GM19240 (cell line): ENCODE measurements at regions not wholly inside any gene's neighbourhood (a gene's known extent, or its start where the extent isn't known, plus 50 kb on each side); places are given as distances from the start of the nearest gene placed in this dataset.

ENCODE experiments used
- DNase-seq: peaks from one replicate; pipeline ENCODE4 v3.0.0; 2011; ENCODE audit warnings: low spot score; ENCODE audit not compliant: insufficient read length

- DNase-seq, result no peak
Measured at GRCh38 chr16:85989863-85990643, 91.1 kb downstream of the IRF8 start.

- DNase-seq, result no peak
Measured at GRCh38 chr16:85990861-85991301, 91.9 kb downstream of the IRF8 start.

DNA sequence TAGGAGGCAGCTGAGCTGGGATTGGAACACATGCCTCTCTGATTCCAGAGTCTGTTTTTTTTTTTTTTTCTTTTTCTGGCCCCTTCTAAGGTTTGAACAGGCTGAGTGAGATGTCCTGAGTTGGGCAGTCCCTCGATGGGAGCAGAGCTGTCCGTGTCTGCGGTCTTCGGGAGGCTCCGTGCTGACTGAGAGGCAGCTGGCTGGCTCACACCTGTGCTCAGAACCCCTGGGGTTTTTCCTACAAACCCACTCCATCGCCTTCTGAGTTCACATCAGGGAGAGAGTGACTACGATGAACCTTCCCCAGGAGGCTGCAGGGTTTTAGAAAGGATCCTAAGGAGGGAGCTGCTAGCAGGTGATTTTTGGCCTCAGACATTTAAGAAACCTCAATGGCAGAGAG is 92.5 kb downstream of the IRF8 start:
- no peak for DNase-seq

DNA sequence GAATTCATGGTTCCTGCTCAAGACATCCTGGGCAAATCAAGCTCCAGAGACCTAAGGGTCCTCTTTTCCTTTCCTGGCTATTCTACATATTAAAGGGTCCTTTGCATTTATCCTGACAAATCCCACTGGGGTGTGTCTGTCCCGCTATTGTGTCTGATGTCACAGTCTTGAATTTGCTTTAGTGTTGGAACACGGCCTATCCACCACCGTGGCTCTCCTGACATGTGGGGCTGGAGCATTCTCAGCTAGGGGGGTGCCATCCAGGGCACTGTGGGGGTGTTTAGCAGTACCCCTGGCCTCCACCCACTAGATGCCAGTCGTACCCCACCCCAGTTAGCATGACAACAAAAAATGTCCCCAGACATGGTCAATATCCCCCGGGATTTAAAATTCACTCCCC is 92.9 kb downstream of the IRF8 start:
- DNase-seq, result no peak

DNA sequence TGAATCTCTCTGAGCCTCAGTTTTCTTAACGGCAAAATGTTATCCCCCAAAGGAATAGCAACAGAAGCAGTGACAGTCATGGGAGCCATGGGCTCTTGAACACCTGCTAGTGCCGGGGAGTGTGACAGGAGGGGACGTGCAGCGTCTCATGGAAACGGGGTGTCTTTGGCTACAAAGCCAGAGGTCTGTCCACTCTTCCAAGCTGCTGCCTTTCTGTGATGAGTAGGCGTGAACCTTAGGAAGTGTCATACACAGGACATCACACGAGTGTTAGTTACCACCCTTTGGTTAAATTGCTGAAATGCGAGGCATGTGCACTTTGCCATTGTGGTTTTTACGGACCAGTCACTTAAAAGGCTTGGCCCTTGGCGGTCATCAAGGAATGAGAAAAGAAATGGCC is 93.4 kb downstream of the IRF8 start:
- DNase-seq, result no peak

- DNase-seq, result no peak
Measured at GRCh38 chr16:85992779-85993178, 93.8 kb downstream of the IRF8 start.

- no peak for DNase-seq
Measured at GRCh38 chr16:85994492-85995490, 95.8 kb downstream of the IRF8 start.

DNA sequence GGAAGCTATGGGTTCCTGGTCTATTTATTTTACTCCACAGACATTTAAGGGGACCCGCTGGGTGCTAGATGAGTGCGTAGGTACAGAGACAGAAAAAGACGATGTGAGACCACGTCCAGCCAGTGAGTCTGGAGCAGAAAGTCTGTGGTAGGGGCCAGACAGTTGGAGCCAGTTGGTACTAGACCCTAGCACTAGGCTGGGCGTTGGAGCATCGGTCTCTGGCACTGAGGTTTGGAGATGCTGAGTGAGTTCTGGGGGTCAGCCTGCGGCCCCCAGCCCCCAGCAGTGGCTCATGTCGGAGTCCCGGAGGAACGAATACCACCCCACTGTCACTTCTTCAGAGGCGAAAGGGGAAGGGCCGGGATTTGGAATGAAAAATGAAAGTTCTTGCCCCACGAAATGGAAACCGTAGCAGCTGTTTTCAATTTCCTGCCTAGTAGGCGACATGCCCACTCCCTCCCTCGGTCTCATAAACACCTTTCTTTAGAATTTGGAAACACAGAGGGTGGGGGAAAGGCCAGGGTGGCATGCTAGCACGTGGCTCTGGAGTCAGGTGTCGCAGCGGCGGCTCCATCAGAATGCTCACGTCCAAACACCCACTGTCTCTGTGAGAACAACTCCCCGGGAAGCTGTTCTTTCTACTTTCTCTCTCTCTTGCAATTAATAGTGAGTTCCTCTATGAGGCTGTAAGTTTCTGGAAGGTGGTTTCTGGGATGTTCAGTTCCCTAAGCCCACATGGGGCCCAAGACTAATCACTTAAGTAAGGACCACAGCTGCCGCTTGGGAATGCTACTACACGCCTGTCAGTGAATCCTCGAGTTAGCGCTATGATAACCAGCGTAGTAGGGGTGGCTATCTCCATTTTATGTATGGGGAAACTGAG is 96.8 kb downstream of the IRF8 start:
- no peak for DNase-seq

GRCh38 chr16:85996843-85997242 is 97.9 kb downstream of the IRF8 start:
- no peak for DNase-seq

DNA sequence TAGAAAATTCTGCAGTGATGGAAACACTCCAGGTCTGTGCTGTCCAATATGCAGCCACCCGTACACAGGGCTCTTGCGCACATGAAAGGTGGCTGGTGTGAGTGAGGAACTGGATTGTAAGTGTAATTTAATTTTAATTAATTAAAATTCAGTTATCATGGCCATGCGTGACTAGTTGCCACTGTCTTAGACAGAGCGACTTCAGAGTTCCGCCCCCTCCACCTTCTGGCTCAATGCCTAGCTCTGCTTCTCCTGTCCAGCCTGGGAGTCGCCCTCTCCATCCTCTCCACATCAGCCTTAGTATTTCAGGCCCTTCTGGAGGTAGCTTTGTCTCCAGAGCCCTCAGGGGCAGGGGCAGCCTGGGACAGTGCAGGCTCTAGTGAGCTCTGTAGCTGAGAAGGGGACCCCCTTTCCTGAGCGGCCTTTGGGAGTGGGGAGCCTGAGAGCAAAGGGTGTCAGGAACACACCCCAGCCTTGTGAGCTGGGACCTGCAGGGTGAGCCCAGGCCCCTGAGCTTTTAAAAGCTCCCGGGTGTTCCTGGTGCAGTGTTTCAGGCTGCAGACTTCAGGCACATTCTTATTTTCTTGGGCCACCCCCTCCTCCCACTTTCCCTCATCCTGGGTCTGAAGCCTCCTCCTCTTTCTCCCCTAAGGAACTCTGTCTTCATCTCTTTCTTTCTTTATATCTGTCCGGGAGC is 99.4 kb downstream of the IRF8 start:
- DNase-seq, result no peak

- no peak for DNase-seq
Measured at GRCh38 chr16:85998868-85999729, 100.1 kb downstream of the IRF8 start.

- DNase-seq, result no peak
Measured at GRCh38 chr16:85999778-86000177, 100.8 kb downstream of the IRF8 start.

- no peak for DNase-seq
Measured at GRCh38 chr16:86002178-86002900, 103.4 kb downstream of the IRF8 start.

DNA sequence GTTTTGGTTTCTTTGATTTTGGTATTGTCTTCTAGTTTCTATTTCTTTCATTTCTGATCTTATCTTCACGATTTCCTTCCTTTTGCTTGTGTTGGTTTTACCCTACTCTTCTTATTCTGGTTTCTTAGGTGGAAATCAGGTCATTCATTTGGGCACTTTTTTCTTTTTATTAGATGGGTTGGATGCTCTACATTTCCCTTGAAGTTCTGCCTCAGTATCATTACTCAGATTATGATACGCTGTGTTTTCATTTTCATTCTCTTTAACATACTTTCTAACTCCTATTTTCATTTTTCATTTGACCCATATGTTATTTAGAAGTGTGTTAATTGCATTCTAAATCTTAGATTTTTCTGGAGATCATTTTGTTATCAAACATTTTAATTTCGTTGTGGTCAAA is 108.6 kb downstream of the IRF8 start:
- no peak for DNase-seq

DNA sequence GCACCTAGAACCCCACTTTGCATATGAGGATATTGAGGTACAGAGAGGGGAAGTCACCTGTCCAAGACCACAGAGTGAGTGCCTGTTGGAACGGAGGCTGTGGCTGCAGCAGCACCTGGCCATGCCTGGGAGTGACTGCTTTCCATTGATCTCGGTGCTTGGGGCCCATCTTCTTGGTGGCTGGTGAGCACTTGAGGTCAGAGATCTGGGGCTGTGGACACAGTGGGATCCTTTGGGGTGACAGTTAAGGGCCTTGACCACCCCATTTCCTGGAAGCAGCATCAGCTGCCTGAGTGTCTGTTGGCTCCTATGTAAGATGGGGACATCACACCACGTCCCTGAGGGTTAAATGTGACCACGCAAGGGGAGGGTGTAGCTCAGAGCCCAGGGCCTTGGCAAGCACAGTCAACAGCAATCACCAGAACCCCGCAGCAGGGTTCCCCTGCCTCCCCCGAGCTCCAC is 111.7 kb downstream of the IRF8 start:
- no peak for DNase-seq

- DNase-seq, result no peak
Measured at GRCh38 chr16:86011532-86011931, 112.6 kb downstream of the IRF8 start.

- no peak for DNase-seq
Measured at GRCh38 chr16:86012221-86012620, 113.3 kb downstream of the IRF8 start.

- no peak for DNase-seq
Measured at GRCh38 chr16:86013867-86014266, 114.9 kb downstream of the IRF8 start.

DNA sequence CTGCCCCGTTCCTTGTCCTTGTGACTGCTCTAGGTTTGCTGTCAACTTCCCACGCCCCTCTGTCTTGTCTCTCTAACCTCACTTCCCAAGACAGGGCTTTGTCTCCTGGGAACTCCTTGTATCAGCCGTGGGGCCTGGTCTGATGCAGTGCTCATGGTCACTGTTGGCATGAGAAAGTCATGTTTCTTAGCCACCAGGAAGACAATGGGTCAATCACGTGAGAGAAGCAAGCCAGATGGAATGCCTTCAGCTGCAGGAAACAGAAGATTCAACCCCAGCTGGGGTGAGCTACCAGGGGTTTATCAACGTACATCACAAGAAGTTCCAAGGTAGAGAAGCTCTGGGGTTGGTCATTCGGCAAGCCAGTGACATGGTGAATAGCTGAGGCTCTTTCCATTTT is 116.6 kb downstream of the IRF8 start:
- no peak for DNase-seq
